ENCODE measurements at regions not wholly inside any gene's neighbourhood (a gene's known extent, or its start where the extent isn't known, plus 50 kb on each side); places are given as distances from the start of the nearest gene placed in this dataset.

GRCh38 chrX:109952985-109953905, 49.7 kb upstream of the TMEM164 start:
- DNase-seq (ENCODE audit: low spot score) (no peak), ATAC-seq (no peak)
- intact Hi-C loops (cut with DNase I) = no loop called here

All from sciatic nerve (tissue), 2 donors.